GM23338 (cell line): ENCODE measurements at regions not wholly inside any gene's neighbourhood (a gene's known extent, or its start where the extent isn't known, plus 50 kb on each side); places are given as distances from the start of the nearest gene placed in this dataset.

ENCODE experiments used
- ATAC-seq: fragments of 200-7000 bp; cut with Tn5 transposase; 3 replicates; pipeline ENCODE4 v1.9.1; 2020
- DNase-seq: peaks from one replicate; pipeline ENCODE4 v3.0.0-alpha.2; 2015; ENCODE audit warnings: low spot score
- H2AFZ ChIP-seq: fragments of 200-600 bp; sonication (generic); 2 replicates; pipeline ENCODE4 v1.8.0; 2016; ENCODE audit warnings: antibody characterized with exemption, mild to moderate bottlenecking, moderate library complexity
- H3F3A ChIP-seq: fragments of 200-600 bp; sonication (generic); replicated peaks from 2 replicates; pipeline ENCODE4 v1.8.0; 2017; ENCODE audit warnings: antibody characterized with exemption, mixed run types, low read depth
- H3K27ac ChIP-seq: fragments of 200-600 bp; sonication (generic); 2 replicates; pipeline ENCODE4 v1.6.1; 2016; ENCODE audit warnings: low read depth
- H3K27me3 ChIP-seq: fragments of 200-600 bp; sonication (generic); 2 replicates; pipeline ENCODE4 v1.8.0; 2016; ENCODE audit warnings: mild to moderate bottlenecking, mixed run types, moderate library complexity; ENCODE audit not compliant: insufficient read depth
- H3K36me3 ChIP-seq: fragments of 200-600 bp; sonication (generic); 2 replicates; pipeline ENCODE4 v1.8.0; 2016; ENCODE audit warnings: mild to moderate bottlenecking; ENCODE audit not compliant: insufficient read depth
- H3K4me1 ChIP-seq: fragments of 200-600 bp; sonication (generic); 2 replicates; pipeline ENCODE4 v1.8.0; 2016; ENCODE audit warnings: mild to moderate bottlenecking, moderate library complexity; ENCODE audit not compliant: insufficient read depth
- H3K4me2 ChIP-seq: fragments of 200-600 bp; sonication (generic); 2 replicates; pipeline ENCODE4 v1.7.1; 2017; ENCODE audit warnings: mixed run types
- H3K4me3 ChIP-seq: fragments of 200-600 bp; sonication (generic); 2 replicates; pipeline ENCODE4 v1.6.1; 2016; ENCODE audit warnings: mixed run types
- H3K79me2 ChIP-seq: fragments of 200-600 bp; sonication (generic); replicated peaks from 2 replicates; pipeline ENCODE4 v1.8.0; 2017; ENCODE audit warnings: mild to moderate bottlenecking; ENCODE audit not compliant: insufficient read depth
- H3K9me2 ChIP-seq: fragments of 200-600 bp; sonication (generic); 2 replicates; pipeline ENCODE4 v1.8.0; 2017; ENCODE audit not compliant: insufficient read depth
- H4K20me1 ChIP-seq: fragments of 200-600 bp; sonication (generic); replicated peaks from 2 replicates; pipeline ENCODE4 v1.8.0; 2017; ENCODE audit warnings: mild to moderate bottlenecking; ENCODE audit not compliant: insufficient read depth
- H3K27ac Mint-ChIP-seq: 2 replicates; pipeline ENCODE4 v1.8.0; 2020; ENCODE audit warnings: inconsistent platforms, mild to moderate bottlenecking, moderate library complexity, mixed read lengths
- H3K27me3 Mint-ChIP-seq: 3 replicates; pipeline ENCODE4 v1.8.0; 2022; ENCODE audit warnings: low read depth, mild to moderate bottlenecking, moderate library complexity, mixed read lengths, inconsistent platforms; ENCODE audit not compliant: insufficient read depth, poor library complexity
- H3K36me3 Mint-ChIP-seq: 3 replicates; pipeline ENCODE4 v1.8.0; 2021; ENCODE audit warnings: low read depth, mild to moderate bottlenecking, inconsistent platforms, moderate library complexity, mixed read lengths
- H3K4me1 Mint-ChIP-seq: 3 replicates; pipeline ENCODE4 v1.8.0; 2020; ENCODE audit warnings: mild to moderate bottlenecking, inconsistent platforms, mixed read lengths
- H3K4me3 Mint-ChIP-seq: 3 replicates; pipeline ENCODE4 v1.8.0; 2021; ENCODE audit warnings: moderate library complexity, mild to moderate bottlenecking, inconsistent platforms, mixed read lengths
- H3K9me3 Mint-ChIP-seq: 3 replicates; pipeline ENCODE4 v1.8.0; 2020; ENCODE audit warnings: moderate library complexity, mild to moderate bottlenecking, inconsistent platforms, mixed read lengths
- CREB1 ChIP-seq: fragments of 250-450 bp; sonication (Bioruptor Pico); IDR thresholded peaks from 2 replicates; pipeline ENCODE4 v1.5.0; 2020; ENCODE audit warnings: low read depth, mild to moderate bottlenecking, moderate library complexity
- CTCF ChIP-seq, 2 experiments: fragments of 200-600 bp in 1 of 2; sonication (generic) in 1 of 2; conservative IDR thresholded peaks; 2 replicates each; pipeline versions ENCODE4 v1.5.1 to v1.6.1; 2016 to 2017; ENCODE audit warnings: antibody characterized with exemption in 2 of 2, low read depth in 2 of 2, mild to moderate bottlenecking in 2 of 2, moderate library complexity in 1 of 2
- EZH2 ChIP-seq: fragments of 200-600 bp; sonication (generic); IDR thresholded peaks from one replicate; pipeline ENCODE4 v1.8.0; 2017; ENCODE audit warnings: antibody characterized with exemption, mild to moderate bottlenecking, low read depth; ENCODE audit not compliant: unreplicated experiment
- EZH2phosphoT487 ChIP-seq: fragments of 200-600 bp; sonication (generic); IDR thresholded peaks from one replicate; pipeline ENCODE4 v1.8.1; 2018; ENCODE audit warnings: antibody characterized with exemption; ENCODE audit not compliant: unreplicated experiment
- JUNB ChIP-seq: IDR thresholded peaks from one replicate; pipeline ENCODE4 v1.6.1; 2016; ENCODE audit warnings: antibody characterized with exemption; ENCODE audit not compliant: unreplicated experiment
- NANOG ChIP-seq: IDR thresholded peaks from 2 replicates; pipeline ENCODE4 v1.6.1; 2016; ENCODE audit warnings: antibody characterized with exemption, borderline replicate concordance
- POLR2AphosphoS5 ChIP-seq: IDR thresholded peaks from 2 replicates; pipeline ENCODE4 v1.6.1; 2016; ENCODE audit warnings: antibody characterized with exemption, low read depth
- REST ChIP-seq: IDR thresholded peaks from one replicate; pipeline ENCODE4 v1.6.1; 2018; ENCODE audit warnings: antibody characterized with exemption; ENCODE audit not compliant: unreplicated experiment
- STAT1 ChIP-seq: IDR thresholded peaks from one replicate; pipeline ENCODE4 v1.6.1; 2016; ENCODE audit warnings: antibody characterized with exemption; ENCODE audit not compliant: unreplicated experiment
- ZNF462 ChIP-seq: fragments of 250-450 bp; sonication (Bioruptor Pico); IDR thresholded peaks from 2 replicates; pipeline ENCODE4 v1.5.0; 2020; ENCODE audit warnings: mild to moderate bottlenecking, moderate library complexity

- Mint-ChIP-seq H3K27ac (no peak overlapping the region), H3K27me3 (peaks cover 6% of the 10 kb centered on the region), H3K9me3 (no peaks in the 10 kb centered on the region), H3K36me3 (no peaks in the 10 kb centered on the region), H3K4me1 (peaks cover 11% of the 10 kb centered on the region; the same call in 2 of the 3 replicates), H3K4me3 (no peak overlapping the region)
- Histone ChIP-seq H3K4me3 (no peak overlapping the region), H3K4me1 (no peaks in the 10 kb centered on the region), H3K27me3 (no peaks in the 10 kb centered on the region), H3K27ac (no peak overlapping the region), H3K9me2 (no peaks in the 10 kb centered on the region), H2AFZ (no peak overlapping the region), H3K4me2 (no peak overlapping the region), H4K20me1 (no peaks in the 10 kb centered on the region), H3K79me2 (no peaks in the 10 kb centered on the region), H3F3A (no peaks in the 10 kb centered on the region), H3K36me3 (no peaks in the 10 kb centered on the region)
- ATAC-seq, result no peak
- DNase-seq, result no peak
- TF ChIP-seq CREB1 (no peak), REST (no peak), EZH2 (no peak), POLR2AphosphoS5 (no peak), NANOG (no peak), CTCF (conservative IDR thresholded peaks at IDR 0.05; ENCODE audit: low read depth in 2 of 2) (no peak), STAT1 (no peak), JUNB (no peak)
These were observed 387.5 kb downstream of the LMO7 start for GRCh38 chr13:76023652-76024051.

GRCh38 chr13:76020421-76020955 lies 384.4 kb downstream of the LMO7 start:
- Histone ChIP-seq H3K4me3 (no peak overlapping the region), H3K9me2 (no peaks in the 10 kb centered on the region), H3K27me3 (no peaks in the 10 kb centered on the region), H3K36me3 (no peaks in the 10 kb centered on the region), H3F3A (no peaks in the 10 kb centered on the region), H4K20me1 (no peaks in the 10 kb centered on the region), H3K4me2 (no peak overlapping the region), H3K4me1 (no peaks in the 10 kb centered on the region), H3K27ac (no peak overlapping the region), H3K79me2 (no peaks in the 10 kb centered on the region), H2AFZ (no peak overlapping the region)
- H3K36me3 Mint-ChIP-seq, result no peaks in the 10 kb centered on the region
- DNase-seq (no peak), ATAC-seq (no peak)
- H3K27ac Mint-ChIP-seq, result no peak overlapping the region
- TF ChIP-seq ZNF462 (CRISPR knock-in tag) (no peak), EZH2phosphoT487 (no peak)
- peaks cover 6% of the 10 kb centered on the region; the same call in 2 of the 3 replicates for H3K4me1 Mint-ChIP-seq
- H3K27me3 Mint-ChIP-seq, result peaks cover 6% of the 10 kb centered on the region
- H3K4me3 Mint-ChIP-seq, result no peak overlapping the region
- no peaks in the 10 kb centered on the region for H3K9me3 Mint-ChIP-seq
